Endothelial cell of umbilical vein (primary cell): ENCODE measurements at regions not wholly inside any gene's neighbourhood (a gene's known extent, or its start where the extent isn't known, plus 50 kb on each side); places are given as distances from the start of the nearest gene placed in this dataset.

Experiments used
- CTCF ChIP-seq, 2 donors: IDR thresholded peaks; 1 replicate in 1 of 2; 2 replicates in 1 of 2; pipeline ENCODE4 v1.5.1; 2011; ENCODE audit warnings: low read length in 2 of 2, mild to moderate bottlenecking in 2 of 2, moderate library complexity in 2 of 2, control low read depth in 1 of 2, inconsistent platforms in 1 of 2, low read depth in 1 of 2; ENCODE audit not compliant: insufficient read depth in 1 of 2; ENCODE audit errors: extremely low read depth in 1 of 2
- GATA2 ChIP-seq: IDR thresholded peaks from 2 replicates; pipeline ENCODE4 v1.7.0; 2011; ENCODE audit warnings: low read depth, mild to moderate bottlenecking, moderate library complexity, mixed read lengths, low read length; ENCODE audit not compliant: insufficient read length, insufficient read depth
- POLR2AphosphoS5 ChIP-seq: IDR thresholded peaks from 2 replicates; pipeline ENCODE4 v1.6.1; 2012; ENCODE audit warnings: low read depth, mild to moderate bottlenecking, control low read depth, low read length, moderate library complexity; ENCODE audit not compliant: insufficient read depth

- TF ChIP-seq POLR2AphosphoS5: no peak
- no peak for TF ChIP-seq CTCF (IDR thresholded peaks at IDR 0.05; ENCODE audit: extremely low read depth in 1 of 2, insufficient read depth in 1 of 2, low read depth in 1 of 2, low read length in 2 of 2)
- no peak for TF ChIP-seq GATA2
Measured at GRCh38 chr17:73955616-73956015, 247.9 kb upstream of the RPL38 start.
